Uterus (tissue), 2 donors: ENCODE measurements at regions not wholly inside any gene's neighbourhood (a gene's known extent, or its start where the extent isn't known, plus 50 kb on each side); places are given as distances from the start of the nearest gene placed in this dataset.

Experiments used
- POLR2A ChIP-seq, 2 donors: fragments of 450-650 bp; IDR thresholded peaks; one replicate each; pipeline ENCODE4 v1.6.1; 2016; ENCODE audit warnings: antibody characterized with exemption in 2 of 2, mild to moderate bottlenecking in 1 of 2, moderate library complexity in 1 of 2
- TF ChIP-seq, protein P1 (sequence below), 4 experiments: fragments of 200-600 bp in 2 of 4; fragments of 450-650 bp in 2 of 4; sonication (generic) in 2 of 4; IDR thresholded peaks; one replicate each; pipeline ENCODE4 v1.5.1; 2016 to 2019; ENCODE audit warnings: antibody characterized with exemption in 4 of 4, mild to moderate bottlenecking in 2 of 4, moderate library complexity in 1 of 4

DNA sequence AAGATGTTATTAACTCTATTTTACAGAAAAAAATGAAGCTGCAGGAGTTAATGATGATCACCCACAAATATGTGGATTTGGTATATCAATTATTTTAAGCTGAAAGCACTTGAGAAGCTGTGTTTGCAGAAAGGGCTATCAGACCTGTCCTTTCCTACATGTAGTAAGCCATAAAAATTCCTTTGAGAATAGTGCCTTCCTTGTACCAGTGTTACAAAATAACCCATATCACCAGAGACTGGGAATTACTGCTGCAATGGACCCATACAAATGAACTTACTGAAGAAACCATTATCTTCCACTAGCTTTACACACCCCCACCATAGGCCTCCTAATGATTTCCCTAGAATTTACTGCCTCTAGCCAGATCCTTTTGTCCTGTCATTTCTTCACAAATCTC is 99.2 kb upstream of the ZRANB2 start:
- TF ChIP-seq, protein P1, sequence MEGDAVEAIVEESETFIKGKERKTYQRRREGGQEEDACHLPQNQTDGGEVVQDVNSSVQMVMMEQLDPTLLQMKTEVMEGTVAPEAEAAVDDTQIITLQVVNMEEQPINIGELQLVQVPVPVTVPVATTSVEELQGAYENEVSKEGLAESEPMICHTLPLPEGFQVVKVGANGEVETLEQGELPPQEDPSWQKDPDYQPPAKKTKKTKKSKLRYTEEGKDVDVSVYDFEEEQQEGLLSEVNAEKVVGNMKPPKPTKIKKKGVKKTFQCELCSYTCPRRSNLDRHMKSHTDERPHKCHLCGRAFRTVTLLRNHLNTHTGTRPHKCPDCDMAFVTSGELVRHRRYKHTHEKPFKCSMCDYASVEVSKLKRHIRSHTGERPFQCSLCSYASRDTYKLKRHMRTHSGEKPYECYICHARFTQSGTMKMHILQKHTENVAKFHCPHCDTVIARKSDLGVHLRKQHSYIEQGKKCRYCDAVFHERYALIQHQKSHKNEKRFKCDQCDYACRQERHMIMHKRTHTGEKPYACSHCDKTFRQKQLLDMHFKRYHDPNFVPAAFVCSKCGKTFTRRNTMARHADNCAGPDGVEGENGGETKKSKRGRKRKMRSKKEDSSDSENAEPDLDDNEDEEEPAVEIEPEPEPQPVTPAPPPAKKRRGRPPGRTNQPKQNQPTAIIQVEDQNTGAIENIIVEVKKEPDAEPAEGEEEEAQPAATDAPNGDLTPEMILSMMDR (IDR thresholded peaks at IDR 0.05), result no peak
- TF ChIP-seq POLR2A (IDR thresholded peaks at IDR 0.05), result no peak
